ENCODE measurements at regions not wholly inside any gene's neighbourhood (a gene's known extent, or its start where the extent isn't known, plus 50 kb on each side); places are given as distances from the start of the nearest gene placed in this dataset.

DNA sequence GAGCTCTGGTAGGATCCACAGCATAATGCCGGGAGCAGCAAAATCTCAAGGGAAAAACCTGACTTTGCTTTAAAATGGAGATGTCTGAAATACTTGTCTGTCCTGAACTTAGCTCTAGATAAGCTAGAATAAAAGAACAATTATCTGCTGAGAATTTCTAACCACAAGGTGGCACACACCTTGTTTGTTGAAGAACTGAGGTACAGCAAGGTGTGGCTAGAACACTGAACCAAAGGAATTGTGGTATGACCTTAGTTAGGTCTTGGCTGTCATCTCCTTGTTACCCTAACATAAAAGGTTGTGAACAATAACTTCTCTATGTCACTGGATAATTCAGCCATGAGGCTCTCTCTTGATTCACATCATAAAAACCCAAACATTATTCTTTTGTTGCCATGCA, 72.3 kb upstream of the ANXA1 start:
- Histone ChIP-seq H3K4me1 (ENCODE audit: insufficient read depth, low read length) (no peaks in the 10 kb centered on the region), H3K36me3 (ENCODE audit: insufficient read depth, low read length) (no peaks in the 10 kb centered on the region), H3K79me2 (ENCODE audit: insufficient read depth, low read length) (no peaks in the 10 kb centered on the region), H3K27me3 (ENCODE audit: insufficient read depth, low read length, poor library complexity) (peaks cover 17% of the 10 kb centered on the region), H2AFZ (ENCODE audit: low read depth, low read length) (no peak overlapping the region), H4K20me1 (ENCODE audit: insufficient read depth, low read length) (no peaks in the 10 kb centered on the region), H3K4me3 (ENCODE audit: low read depth in 1 of 2, low read length in 2 of 2) (no peak overlapping the region), H3K9me3 (ENCODE audit: insufficient read depth, low read length, severe bottlenecking) (no peaks in the 10 kb centered on the region), H3K9ac (ENCODE audit: low read depth, low read length) (no peak overlapping the region), H3K4me2 (ENCODE audit: insufficient read depth, low read length) (no peak overlapping the region), H3K27ac (ENCODE audit: low read length) (no peak overlapping the region)
- no peak for ATAC-seq (ENCODE audit: insufficient read depth, low read depth)
- no peak for DNase-seq
- TF ChIP-seq EZH2 (IDR thresholded peaks at IDR 0.05; ENCODE audit: borderline replicate concordance, low read depth, low read length, severe bottlenecking) = no peak

DNA sequence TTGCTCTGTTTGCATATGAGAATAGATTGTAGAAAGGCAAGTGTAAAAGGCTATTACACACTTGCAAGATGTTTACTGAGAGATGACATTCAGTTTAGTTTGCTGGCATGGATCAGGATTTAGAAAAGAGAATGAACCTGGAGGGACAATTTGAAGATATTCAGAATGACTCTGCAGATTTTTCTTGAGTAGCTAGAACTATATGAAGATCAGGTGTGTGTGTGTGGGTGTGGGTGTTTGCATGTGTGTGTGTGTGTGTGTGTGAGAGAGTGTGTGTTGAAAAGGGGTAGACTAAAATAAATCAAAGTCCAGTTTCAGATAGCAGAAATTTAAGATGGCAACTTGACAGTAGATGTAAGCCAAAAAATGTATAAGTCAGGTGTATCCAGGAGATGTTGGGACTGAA, 74.0 kb upstream of the ANXA1 start:
- ATAC-seq (ENCODE audit: insufficient read depth, low read depth) (no peak), DNase-seq (no peak)
- H4K20me1 ChIP-seq (ENCODE audit: insufficient read depth, low read length) = no peaks in the 10 kb centered on the region
- H3K27ac ChIP-seq (ENCODE audit: low read length) = no peak overlapping the region
- no peaks in the 10 kb centered on the region for H3K36me3 ChIP-seq (ENCODE audit: insufficient read depth, low read length)
- H3K79me2 ChIP-seq (ENCODE audit: insufficient read depth, low read length) = no peaks in the 10 kb centered on the region
- TF ChIP-seq EZH2 (IDR thresholded peaks at IDR 0.05; ENCODE audit: borderline replicate concordance, low read depth, low read length, severe bottlenecking) = no peak
- TF ChIP-seq, protein P1, sequence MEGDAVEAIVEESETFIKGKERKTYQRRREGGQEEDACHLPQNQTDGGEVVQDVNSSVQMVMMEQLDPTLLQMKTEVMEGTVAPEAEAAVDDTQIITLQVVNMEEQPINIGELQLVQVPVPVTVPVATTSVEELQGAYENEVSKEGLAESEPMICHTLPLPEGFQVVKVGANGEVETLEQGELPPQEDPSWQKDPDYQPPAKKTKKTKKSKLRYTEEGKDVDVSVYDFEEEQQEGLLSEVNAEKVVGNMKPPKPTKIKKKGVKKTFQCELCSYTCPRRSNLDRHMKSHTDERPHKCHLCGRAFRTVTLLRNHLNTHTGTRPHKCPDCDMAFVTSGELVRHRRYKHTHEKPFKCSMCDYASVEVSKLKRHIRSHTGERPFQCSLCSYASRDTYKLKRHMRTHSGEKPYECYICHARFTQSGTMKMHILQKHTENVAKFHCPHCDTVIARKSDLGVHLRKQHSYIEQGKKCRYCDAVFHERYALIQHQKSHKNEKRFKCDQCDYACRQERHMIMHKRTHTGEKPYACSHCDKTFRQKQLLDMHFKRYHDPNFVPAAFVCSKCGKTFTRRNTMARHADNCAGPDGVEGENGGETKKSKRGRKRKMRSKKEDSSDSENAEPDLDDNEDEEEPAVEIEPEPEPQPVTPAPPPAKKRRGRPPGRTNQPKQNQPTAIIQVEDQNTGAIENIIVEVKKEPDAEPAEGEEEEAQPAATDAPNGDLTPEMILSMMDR (IDR thresholded peaks at IDR 0.05; ENCODE audit: borderline replicate concordance, extremely low read depth, low read length, poor library complexity, severe bottlenecking) = no peak
- no peak overlapping the region for H3K4me2 ChIP-seq (ENCODE audit: insufficient read depth, low read length)
- no peak overlapping the region for H2AFZ ChIP-seq (ENCODE audit: low read depth, low read length)
- no peaks in the 10 kb centered on the region for H3K4me1 ChIP-seq (ENCODE audit: insufficient read depth, low read length)
- H3K4me3 ChIP-seq (ENCODE audit: low read depth in 1 of 2, low read length in 2 of 2) = no peak overlapping the region
- H3K9me3 ChIP-seq (ENCODE audit: insufficient read depth, low read length, severe bottlenecking) = no peaks in the 10 kb centered on the region
- H3K27me3 ChIP-seq (ENCODE audit: insufficient read depth, low read length, poor library complexity) = peaks cover 17% of the 10 kb centered on the region
- no peak overlapping the region for H3K9ac ChIP-seq (ENCODE audit: low read depth, low read length)

DNA sequence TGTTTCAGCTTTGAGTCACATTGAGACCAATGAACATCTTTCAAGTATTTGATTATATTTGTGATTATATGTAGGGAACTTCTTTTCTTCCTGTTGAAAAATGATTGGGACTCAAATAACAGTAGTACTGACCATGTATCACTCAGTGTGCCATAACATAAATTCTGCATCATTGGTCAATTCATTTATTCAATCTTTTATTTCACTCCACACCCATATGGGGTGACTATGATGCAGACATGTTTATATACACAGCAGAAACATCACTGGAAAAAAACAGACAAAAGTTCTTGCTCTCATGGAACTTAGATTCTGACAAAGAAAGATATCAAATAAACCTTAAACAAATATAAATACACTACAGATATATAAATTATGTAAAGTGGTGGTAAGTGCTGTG, 74.7 kb upstream of the ANXA1 start:
- DNase-seq = no peak
- H3K79me2 ChIP-seq (ENCODE audit: insufficient read depth, low read length) = no peaks in the 10 kb centered on the region

DNA sequence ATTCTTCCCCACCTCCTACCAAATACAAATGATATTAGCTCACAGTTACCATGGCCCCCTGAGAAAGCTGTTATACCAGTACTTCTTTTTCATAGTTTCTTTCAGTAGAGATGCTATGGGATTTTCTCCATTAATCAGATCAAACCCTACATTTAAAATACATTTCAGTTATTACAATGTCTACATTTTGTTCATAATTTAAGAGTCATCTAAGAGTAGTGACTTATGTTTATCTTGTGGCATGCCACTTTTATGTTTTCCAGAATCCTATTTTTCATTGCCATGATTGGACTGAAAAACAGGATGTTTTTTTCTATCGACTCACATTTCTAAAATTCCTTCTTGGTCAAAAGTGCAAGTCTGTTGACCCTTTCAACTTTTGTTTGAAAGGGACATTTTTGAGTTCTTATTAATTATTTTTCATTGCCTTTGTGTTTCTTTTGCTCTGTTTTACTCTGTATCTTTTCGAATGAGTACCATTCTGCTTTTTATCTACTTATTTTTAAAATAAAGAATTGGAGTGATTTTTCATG, 77.4 kb upstream of the ANXA1 start:
- H3K79me2 ChIP-seq (ENCODE audit: insufficient read depth, low read length) = no peaks in the 10 kb centered on the region
- no peak for DNase-seq
- TF ChIP-seq, protein P1 (IDR thresholded peaks at IDR 0.05; ENCODE audit: borderline replicate concordance, extremely low read depth, low read length, poor library complexity, severe bottlenecking) = no peak
- no peak for TF ChIP-seq EZH2 (IDR thresholded peaks at IDR 0.05; ENCODE audit: borderline replicate concordance, low read depth, low read length, severe bottlenecking)
- H3K9me3 ChIP-seq (ENCODE audit: insufficient read depth, low read length, severe bottlenecking) = no peaks in the 10 kb centered on the region
- no peaks in the 10 kb centered on the region for H3K36me3 ChIP-seq (ENCODE audit: insufficient read depth, low read length)
- H2AFZ ChIP-seq (ENCODE audit: low read depth, low read length) = no peak overlapping the region
- no peaks in the 10 kb centered on the region for H3K4me1 ChIP-seq (ENCODE audit: insufficient read depth, low read length)
- no peak overlapping the region for H3K9ac ChIP-seq (ENCODE audit: low read depth, low read length)
- ATAC-seq (ENCODE audit: insufficient read depth, low read depth) = no peak
- peaks cover 7% of the 10 kb centered on the region for H3K27me3 ChIP-seq (ENCODE audit: insufficient read depth, low read length, poor library complexity)
- H4K20me1 ChIP-seq (ENCODE audit: insufficient read depth, low read length) = no peaks in the 10 kb centered on the region
- H3K27ac ChIP-seq (ENCODE audit: low read length) = no peak overlapping the region
- no peak overlapping the region for H3K4me2 ChIP-seq (ENCODE audit: insufficient read depth, low read length)
- no peak overlapping the region for H3K4me3 ChIP-seq (ENCODE audit: low read depth in 1 of 2, low read length in 2 of 2)

More for the DNA sequence above, 74.7 kb upstream of the ANXA1 start:
- TF ChIP-seq EZH2 (IDR thresholded peaks at IDR 0.05; ENCODE audit: borderline replicate concordance, low read depth, low read length, severe bottlenecking) = no peak
- TF ChIP-seq, protein P1 (IDR thresholded peaks at IDR 0.05; ENCODE audit: borderline replicate concordance, extremely low read depth, low read length, poor library complexity, severe bottlenecking) = no peak
- Histone ChIP-seq H3K9ac (ENCODE audit: low read depth, low read length) (no peak overlapping the region), H3K27me3 (ENCODE audit: insufficient read depth, low read length, poor library complexity) (peaks cover 17% of the 10 kb centered on the region), H3K9me3 (ENCODE audit: insufficient read depth, low read length, severe bottlenecking) (no peaks in the 10 kb centered on the region), H3K27ac (ENCODE audit: low read length) (no peak overlapping the region), H2AFZ (ENCODE audit: low read depth, low read length) (no peak overlapping the region), H3K36me3 (ENCODE audit: insufficient read depth, low read length) (no peaks in the 10 kb centered on the region), H3K4me3 (ENCODE audit: low read depth in 1 of 2, low read length in 2 of 2) (no peak overlapping the region), H3K4me1 (ENCODE audit: insufficient read depth, low read length) (no peaks in the 10 kb centered on the region), H3K4me2 (ENCODE audit: insufficient read depth, low read length) (no peak overlapping the region), H4K20me1 (ENCODE audit: insufficient read depth, low read length) (no peaks in the 10 kb centered on the region)
- ATAC-seq (ENCODE audit: insufficient read depth, low read depth) = no peak

Data from DND-41 (cell line).